Left ventricle myocardium inferior (tissue), 1 donor: ENCODE measurements at regions not wholly inside any gene's neighbourhood (a gene's known extent, or its start where the extent isn't known, plus 50 kb on each side); places are given as distances from the start of the nearest gene placed in this dataset.
"Not testable (repeated sequence)": the region's sequence is repeated elsewhere in the genome, so short reads cannot be mapped to it uniquely, and the experiment has no call there.

ENCODE experiments used
- DNase-seq: peaks from one replicate; pipeline ENCODE4 v3.0.0-alpha.2; 2020
- H3K27ac ChIP-seq: fragments of 200-600 bp; replicated peaks from 2 replicates; pipeline ENCODE4 v1.8.0; 2021
- H3K27me3 ChIP-seq: fragments of 200-600 bp; 2 replicates; pipeline ENCODE4 v1.8.0; 2021; ENCODE audit warnings: low read depth
- H3K36me3 ChIP-seq: fragments of 200-600 bp; 2 replicates; pipeline ENCODE4 v1.8.0; 2021
- H3K4me1 ChIP-seq: fragments of 200-600 bp; 2 replicates; pipeline ENCODE4 v1.8.0; 2021
- H3K4me3 ChIP-seq: fragments of 200-600 bp; 2 replicates; pipeline ENCODE4 v1.8.0; 2021; ENCODE audit warnings: mild to moderate bottlenecking, moderate library complexity
- H3K9me3 ChIP-seq: fragments of 200-600 bp; replicated peaks from 2 replicates; pipeline ENCODE4 v1.8.0; 2021
- CTCF ChIP-seq: fragments of 200-600 bp; IDR thresholded peaks from 2 replicates; pipeline ENCODE4 v1.8.0; 2021; ENCODE audit warnings: antibody characterized with exemption, mild to moderate bottlenecking, borderline replicate concordance
- intact Hi-C: fragments of 100-400 bp; cut with micrococcal nuclease; formaldehyde crosslinking; loops from one replicate; pipeline ENCODE4 v1.11.0; 2022
- donor health status: DM: no; HTN: yes; CAD: no; lungs with severe emphysema.

DNA sequence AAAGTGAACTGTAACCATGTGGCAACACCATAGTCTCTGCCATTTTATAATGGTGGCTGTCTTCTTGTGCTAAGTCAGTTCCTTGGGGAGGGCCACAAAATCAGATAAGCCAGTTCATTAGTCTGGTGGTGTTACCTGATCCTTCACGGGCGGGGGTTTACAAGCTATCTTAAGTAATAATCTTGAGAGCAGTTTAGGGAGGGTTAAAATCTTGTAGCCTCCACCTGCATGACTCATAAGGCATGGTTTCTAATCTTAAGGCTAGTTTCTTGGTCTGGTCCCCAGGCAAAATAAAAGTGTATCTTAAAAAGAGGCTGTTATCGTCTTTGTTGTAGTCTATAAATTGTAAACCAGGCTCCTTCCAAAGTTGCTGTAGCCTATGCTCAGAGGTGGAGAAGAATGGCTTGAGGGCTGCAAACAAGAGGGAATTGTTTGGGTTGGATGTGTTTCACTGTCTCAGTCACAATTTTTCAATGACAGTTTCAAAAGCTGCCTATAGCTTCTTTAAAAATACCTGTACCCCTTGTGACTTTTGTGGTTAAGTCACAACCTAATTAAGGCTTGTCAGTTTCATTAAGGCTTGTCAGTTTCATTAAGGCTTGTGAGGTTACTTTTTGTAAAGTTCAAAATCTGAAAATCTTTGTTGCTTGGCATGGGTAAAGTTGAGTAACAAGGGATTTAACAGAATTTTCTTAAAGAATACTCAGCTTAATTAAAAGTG is 135.7 kb downstream of the RPS4Y2 start:
- H3K36me3 ChIP-seq = no peaks in the 10 kb centered on the region
- H3K9me3 ChIP-seq = no peaks in the 10 kb centered on the region
- no peaks in the 10 kb centered on the region for H3K27me3 ChIP-seq
- intact Hi-C loops = no loop called here
- H3K4me1 ChIP-seq = no peaks in the 10 kb centered on the region
- H3K4me3 ChIP-seq = no peak overlapping the region
- DNase-seq = no peak
- no peak overlapping the region for H3K27ac ChIP-seq
- no peak for TF ChIP-seq CTCF

- DNase-seq, H3K4me3 ChIP-seq, intact Hi-C loops, H3K27me3 ChIP-seq, H3K4me1 ChIP-seq, H3K27ac ChIP-seq, H3K36me3 ChIP-seq: not testable (repeated sequence)
- peaks cover 17% of the 10 kb centered on the region for H3K9me3 ChIP-seq
Observed at GRCh38 chrY:20925350-20926091, 169.6 kb downstream of the RPS4Y2 start.

DNA sequence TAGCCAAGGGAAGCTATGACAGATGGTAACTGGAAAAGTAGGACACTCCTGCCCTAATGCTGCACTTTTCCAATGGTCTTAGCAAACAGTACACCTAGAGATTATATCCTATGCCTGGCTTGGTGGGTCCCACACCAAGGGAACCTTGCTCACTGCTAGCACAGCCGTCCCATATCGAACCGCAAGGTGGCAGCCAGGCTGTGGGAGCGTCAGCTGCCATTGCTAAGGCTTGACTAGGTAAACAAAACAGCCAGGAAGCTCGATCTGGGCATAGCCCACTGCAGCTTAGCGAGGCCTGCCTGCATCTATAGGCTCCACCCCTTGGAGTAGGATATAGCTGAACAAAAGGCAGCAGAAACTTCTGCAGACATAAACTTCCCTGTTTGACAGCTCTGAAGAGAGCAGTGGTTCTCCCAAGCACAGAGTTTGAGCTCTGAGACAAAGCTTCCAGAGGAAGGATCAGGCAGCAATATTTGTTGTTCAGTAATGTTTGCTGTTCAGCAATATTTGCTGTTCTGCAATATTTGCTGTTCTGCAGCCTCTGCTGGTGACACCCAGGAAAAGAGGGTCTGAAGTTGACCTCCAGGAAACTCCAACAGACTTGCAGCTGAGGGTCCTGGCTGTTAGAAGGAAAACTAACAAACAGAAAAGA is 173.9 kb downstream of the RPS4Y2 start:
- Histone ChIP-seq H3K27ac (no peak overlapping the region), H3K4me3 (no peak overlapping the region), H3K36me3 (no peaks in the 10 kb centered on the region), H3K9me3 (peaks cover 17% of the 10 kb centered on the region), H3K27me3 (no peaks in the 10 kb centered on the region), H3K4me1 (no peaks in the 10 kb centered on the region)
- intact Hi-C loops = no loop called here
- no peak for DNase-seq
- TF ChIP-seq CTCF = no peak

GRCh38 chrY:20936709-20937251 is 180.9 kb downstream of the RPS4Y2 start:
- H3K9me3 ChIP-seq, H3K27ac ChIP-seq, DNase-seq, H3K27me3 ChIP-seq, intact Hi-C loops, H3K4me3 ChIP-seq, H3K36me3 ChIP-seq, H3K4me1 ChIP-seq: not testable (repeated sequence)

DNA sequence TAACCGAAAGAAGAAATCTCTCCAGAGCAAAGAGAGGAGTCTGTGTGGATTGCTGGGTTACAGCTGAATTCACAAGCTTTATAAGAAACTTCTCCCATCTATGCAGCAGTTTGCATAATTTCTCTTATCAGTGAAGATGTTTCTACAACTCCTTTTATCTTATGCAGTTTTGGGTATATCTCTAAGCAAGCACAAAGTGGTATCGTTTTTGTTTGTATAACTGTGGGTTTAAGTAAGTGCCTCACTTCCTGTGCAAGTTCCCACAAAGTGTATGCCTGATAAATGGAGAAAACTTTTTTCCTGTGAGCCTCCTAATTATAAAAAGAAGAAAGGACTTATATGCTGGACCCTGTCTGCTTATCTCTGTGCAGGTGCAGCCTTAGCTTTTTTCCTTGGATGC is 205.6 kb downstream of the RPS4Y2 start:
- intact Hi-C loops = no loop called here
- no peak overlapping the region for H3K4me3 ChIP-seq
- no peak overlapping the region for H3K27ac ChIP-seq
- DNase-seq = no peak
- no peaks in the 10 kb centered on the region for H3K4me1 ChIP-seq
- H3K36me3 ChIP-seq = no peaks in the 10 kb centered on the region
- H3K27me3 ChIP-seq = no peaks in the 10 kb centered on the region
- TF ChIP-seq CTCF = no peak
- H3K9me3 ChIP-seq = no peaks in the 10 kb centered on the region

- Histone ChIP-seq H3K4me3 (no peak overlapping the region), H3K9me3 (no peaks in the 10 kb centered on the region), H3K27ac (no peak overlapping the region), H3K4me1 (no peaks in the 10 kb centered on the region), H3K36me3 (no peaks in the 10 kb centered on the region), H3K27me3 (no peaks in the 10 kb centered on the region)
- DNase-seq = no peak
- no peak for TF ChIP-seq CTCF
- intact Hi-C loops = no loop called here
Observed at GRCh38 chrY:20967828-20968227, 211.9 kb downstream of the RPS4Y2 start.
